ENCODE measurements at regions not wholly inside any gene's neighbourhood (a gene's known extent, or its start where the extent isn't known, plus 50 kb on each side); places are given as distances from the start of the nearest gene placed in this dataset.

- TF ChIP-seq CTCF (IDR thresholded peaks at IDR 0.05; ENCODE audit: borderline replicate concordance, extremely low read depth, low read length, poor library complexity, severe bottlenecking), result no peak
- no peak for TF ChIP-seq EZH2 (IDR thresholded peaks at IDR 0.05; ENCODE audit: borderline replicate concordance, low read depth, low read length, severe bottlenecking)
Observed at GRCh38 chr21:25179116-25179515, 428.2 kb downstream of the MRPL39 start.

Measured in DND-41 (cell line).